ENCODE measurements at regions not wholly inside any gene's neighbourhood (a gene's known extent, or its start where the extent isn't known, plus 50 kb on each side); places are given as distances from the start of the nearest gene placed in this dataset.

DNA sequence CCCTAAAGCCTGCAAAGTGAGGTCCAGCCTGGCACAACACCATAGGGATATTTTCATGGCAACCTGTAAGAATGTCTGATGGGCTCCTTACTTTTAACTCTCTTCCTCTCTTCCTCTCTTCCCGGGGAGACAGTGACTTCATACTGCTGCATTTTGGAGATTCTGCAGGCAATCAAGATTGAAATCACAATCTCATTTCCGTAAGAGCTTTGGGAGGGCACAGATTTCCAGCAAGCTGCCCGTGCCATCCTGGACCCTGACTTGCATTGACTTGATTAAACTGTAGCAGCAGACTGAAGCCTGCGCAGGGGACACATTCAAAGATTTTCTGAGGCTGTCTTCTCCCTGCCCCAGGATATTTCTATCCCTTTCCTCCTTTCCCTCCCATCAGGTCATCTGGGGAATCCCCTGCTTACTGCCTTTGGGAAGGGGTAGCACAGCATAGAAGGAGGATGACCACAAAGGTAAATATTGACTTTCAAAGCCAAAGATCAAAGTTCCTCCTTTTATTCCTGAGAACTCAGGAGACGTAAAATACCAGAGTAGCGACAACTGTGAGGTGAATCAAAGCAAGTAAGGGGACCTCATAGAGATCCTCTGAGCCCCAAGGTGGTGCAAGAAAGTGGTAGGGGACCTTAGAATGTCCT lies 504.0 kb upstream of the ARID1B start:
- Histone ChIP-seq H3K4me3 (ENCODE audit: severe bottlenecking) (no peak overlapping the region), H3K9me3 (ENCODE audit: severe bottlenecking) (no peaks in the 10 kb centered on the region), H3K27me3 (ENCODE audit: insufficient read depth, poor library complexity, severe bottlenecking) (no peaks in the 10 kb centered on the region), H3K27ac (ENCODE audit: poor library complexity, severe bottlenecking) (no peak overlapping the region), H3K4me1 (ENCODE audit: insufficient read depth, poor library complexity, severe bottlenecking) (no peaks in the 10 kb centered on the region), H3K36me3 (ENCODE audit: low read depth) (no peaks in the 10 kb centered on the region)
- no peak for DNase-seq (ENCODE audit: low spot score)
- ATAC-seq (ENCODE audit: low read depth): no peak
- TF ChIP-seq, protein P1, sequence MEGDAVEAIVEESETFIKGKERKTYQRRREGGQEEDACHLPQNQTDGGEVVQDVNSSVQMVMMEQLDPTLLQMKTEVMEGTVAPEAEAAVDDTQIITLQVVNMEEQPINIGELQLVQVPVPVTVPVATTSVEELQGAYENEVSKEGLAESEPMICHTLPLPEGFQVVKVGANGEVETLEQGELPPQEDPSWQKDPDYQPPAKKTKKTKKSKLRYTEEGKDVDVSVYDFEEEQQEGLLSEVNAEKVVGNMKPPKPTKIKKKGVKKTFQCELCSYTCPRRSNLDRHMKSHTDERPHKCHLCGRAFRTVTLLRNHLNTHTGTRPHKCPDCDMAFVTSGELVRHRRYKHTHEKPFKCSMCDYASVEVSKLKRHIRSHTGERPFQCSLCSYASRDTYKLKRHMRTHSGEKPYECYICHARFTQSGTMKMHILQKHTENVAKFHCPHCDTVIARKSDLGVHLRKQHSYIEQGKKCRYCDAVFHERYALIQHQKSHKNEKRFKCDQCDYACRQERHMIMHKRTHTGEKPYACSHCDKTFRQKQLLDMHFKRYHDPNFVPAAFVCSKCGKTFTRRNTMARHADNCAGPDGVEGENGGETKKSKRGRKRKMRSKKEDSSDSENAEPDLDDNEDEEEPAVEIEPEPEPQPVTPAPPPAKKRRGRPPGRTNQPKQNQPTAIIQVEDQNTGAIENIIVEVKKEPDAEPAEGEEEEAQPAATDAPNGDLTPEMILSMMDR (IDR thresholded peaks at IDR 0.05; ENCODE audit: poor library complexity, severe bottlenecking): no peak

DNA sequence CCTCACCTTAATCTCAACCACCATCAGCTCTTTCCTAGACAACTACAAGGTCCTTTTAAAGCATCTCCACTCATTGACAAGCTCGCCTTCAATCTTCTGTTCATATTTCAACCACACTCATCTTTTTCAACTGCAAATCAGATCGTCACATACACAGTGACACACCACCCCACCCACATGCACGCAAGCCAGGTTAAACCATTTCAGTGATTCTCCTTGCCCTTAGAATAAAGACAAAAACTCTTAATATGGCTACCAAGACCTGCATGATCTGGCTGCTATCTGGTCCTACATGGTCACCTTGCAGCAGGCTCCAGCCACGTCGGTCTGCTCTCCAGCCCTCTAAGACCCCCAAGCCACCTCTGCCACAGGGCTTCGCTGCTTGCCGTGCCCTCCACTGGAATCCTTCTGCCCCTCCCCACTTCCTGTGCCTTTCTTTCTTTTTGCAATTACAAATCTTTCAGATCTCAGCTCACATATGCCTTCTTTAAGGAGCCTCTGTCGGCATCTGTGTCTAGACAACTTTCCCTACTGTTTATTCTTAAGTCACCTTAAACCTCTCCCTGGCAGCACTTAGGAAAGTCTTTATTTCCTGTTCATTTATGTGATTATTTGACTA lies 507.3 kb upstream of the ARID1B start:
- Histone ChIP-seq H3K9me3 (ENCODE audit: severe bottlenecking) (no peaks in the 10 kb centered on the region), H3K27me3 (ENCODE audit: insufficient read depth, poor library complexity, severe bottlenecking) (no peaks in the 10 kb centered on the region), H3K4me1 (ENCODE audit: insufficient read depth, poor library complexity, severe bottlenecking) (no peaks in the 10 kb centered on the region), H3K36me3 (ENCODE audit: low read depth) (no peaks in the 10 kb centered on the region), H3K4me3 (ENCODE audit: severe bottlenecking) (no peak overlapping the region), H3K27ac (ENCODE audit: poor library complexity, severe bottlenecking) (no peak overlapping the region)
- no peak for ATAC-seq (ENCODE audit: low read depth)
- TF ChIP-seq, protein P1 (IDR thresholded peaks at IDR 0.05; ENCODE audit: poor library complexity, severe bottlenecking): no peak
- DNase-seq (ENCODE audit: low spot score): no peak

DNA sequence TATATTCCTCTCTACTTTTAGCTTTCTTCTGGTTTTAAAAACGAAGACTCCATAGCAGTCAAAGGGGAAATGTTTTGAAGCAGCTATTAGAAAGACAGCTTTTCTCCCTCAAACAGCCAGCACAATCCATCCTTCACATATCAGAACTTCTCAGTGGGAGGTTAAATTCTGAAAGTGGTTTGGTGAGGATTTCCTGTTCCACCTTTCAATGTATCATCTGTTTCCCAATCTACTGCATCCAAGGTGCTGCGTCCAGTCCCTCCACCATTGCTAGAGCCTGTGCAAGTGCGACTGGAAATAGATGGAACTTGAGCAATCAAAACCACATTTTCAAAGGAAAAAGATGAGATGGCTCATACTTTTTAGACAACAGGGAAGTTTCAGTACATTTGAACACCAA lies 508.3 kb upstream of the ARID1B start:
- Histone ChIP-seq H3K9me3 (ENCODE audit: severe bottlenecking) (no peaks in the 10 kb centered on the region), H3K4me1 (ENCODE audit: insufficient read depth, poor library complexity, severe bottlenecking) (no peaks in the 10 kb centered on the region), H3K27me3 (ENCODE audit: insufficient read depth, poor library complexity, severe bottlenecking) (no peaks in the 10 kb centered on the region), H3K4me3 (ENCODE audit: severe bottlenecking) (no peak overlapping the region), H3K27ac (ENCODE audit: poor library complexity, severe bottlenecking) (no peak overlapping the region), H3K36me3 (ENCODE audit: low read depth) (no peaks in the 10 kb centered on the region)
- DNase-seq (ENCODE audit: low spot score): no peak
- TF ChIP-seq, protein P1 (IDR thresholded peaks at IDR 0.05; ENCODE audit: poor library complexity, severe bottlenecking): no peak
- no peak for ATAC-seq (ENCODE audit: low read depth)

DNA sequence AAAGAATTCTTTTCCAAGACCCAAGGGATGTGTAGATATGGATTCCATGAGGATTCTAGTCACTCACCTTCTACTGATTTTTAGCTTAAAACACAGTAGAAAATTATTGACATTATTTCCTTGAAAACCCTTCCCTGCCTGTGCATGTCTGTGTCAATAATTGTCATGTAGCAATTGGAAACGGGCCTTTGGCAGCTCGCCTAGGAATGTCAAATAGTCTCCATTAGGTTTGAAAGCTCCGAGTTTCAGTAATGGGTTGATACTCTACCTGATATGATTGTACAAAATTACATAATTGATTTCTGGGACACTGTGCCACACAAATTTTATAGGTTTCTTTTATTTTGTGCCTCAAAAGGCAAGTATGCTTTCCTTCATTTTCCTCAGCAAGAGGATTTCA lies 515.2 kb upstream of the ARID1B start:
- no peaks in the 10 kb centered on the region for H3K27me3 ChIP-seq (ENCODE audit: insufficient read depth, poor library complexity, severe bottlenecking)
- ATAC-seq (ENCODE audit: low read depth): no peak
- no peaks in the 10 kb centered on the region for H3K36me3 ChIP-seq (ENCODE audit: low read depth)
- TF ChIP-seq, protein P1 (IDR thresholded peaks at IDR 0.05; ENCODE audit: poor library complexity, severe bottlenecking): no peak
- H3K27ac ChIP-seq (ENCODE audit: poor library complexity, severe bottlenecking): no peak overlapping the region
- no peak overlapping the region for H3K4me3 ChIP-seq (ENCODE audit: severe bottlenecking)
- H3K4me1 ChIP-seq (ENCODE audit: insufficient read depth, poor library complexity, severe bottlenecking): no peaks in the 10 kb centered on the region
- no peaks in the 10 kb centered on the region for H3K9me3 ChIP-seq (ENCODE audit: severe bottlenecking)
- DNase-seq (ENCODE audit: low spot score): no peak

DNA sequence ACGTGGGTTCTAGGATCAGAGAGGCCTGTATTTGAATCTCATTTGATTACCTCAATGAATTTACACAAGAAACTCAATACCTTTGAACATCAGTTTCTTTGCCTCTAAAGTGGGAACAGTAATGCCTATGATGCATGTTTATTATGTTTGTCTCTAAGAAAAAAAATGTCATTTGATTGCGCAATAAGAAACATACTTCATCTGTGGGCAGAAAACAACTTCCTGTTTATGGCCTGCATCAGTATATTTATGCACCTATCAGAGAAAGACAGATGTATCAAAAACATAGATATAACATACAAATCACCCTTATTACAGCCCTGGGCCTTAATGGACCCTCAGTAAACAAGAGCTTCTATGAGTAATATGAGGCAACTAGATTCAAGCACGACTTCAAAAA lies 516.4 kb upstream of the ARID1B start:
- DNase-seq (ENCODE audit: low spot score) (no peak), ATAC-seq (ENCODE audit: low read depth) (no peak)
- TF ChIP-seq, protein P1 (IDR thresholded peaks at IDR 0.05; ENCODE audit: poor library complexity, severe bottlenecking): no peak
- Histone ChIP-seq H3K36me3 (ENCODE audit: low read depth) (no peaks in the 10 kb centered on the region), H3K27ac (ENCODE audit: poor library complexity, severe bottlenecking) (no peak overlapping the region), H3K4me3 (ENCODE audit: severe bottlenecking) (no peak overlapping the region), H3K4me1 (ENCODE audit: insufficient read depth, poor library complexity, severe bottlenecking) (no peaks in the 10 kb centered on the region), H3K9me3 (ENCODE audit: severe bottlenecking) (no peaks in the 10 kb centered on the region), H3K27me3 (ENCODE audit: insufficient read depth, poor library complexity, severe bottlenecking) (no peaks in the 10 kb centered on the region)

Data from RWPE2 (cell line).